ENCODE measurements at regions not wholly inside any gene's neighbourhood (a gene's known extent, or its start where the extent isn't known, plus 50 kb on each side); places are given as distances from the start of the nearest gene placed in this dataset.

DNA sequence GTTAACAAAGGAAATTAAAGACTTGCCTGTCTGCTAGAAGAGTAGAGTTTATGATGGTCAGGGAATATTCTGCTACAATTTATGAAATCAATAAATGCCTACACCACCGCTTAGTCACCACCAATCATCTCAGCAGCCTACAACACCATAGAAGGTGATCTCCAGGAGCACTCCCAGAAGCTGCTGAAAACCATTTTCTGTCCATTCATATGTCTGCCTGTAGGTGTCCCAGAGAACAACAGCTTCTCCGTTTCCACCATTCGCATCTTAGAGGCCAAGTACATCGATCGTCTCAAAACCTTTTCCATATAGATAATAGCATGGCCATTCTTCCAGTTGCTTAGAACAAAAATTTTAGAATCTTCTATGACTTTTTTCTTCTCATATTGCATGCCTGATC is 303.4 kb downstream of the KCNC2 start:
- no peak for DNase-seq (ENCODE audit: low spot score)

DNA sequence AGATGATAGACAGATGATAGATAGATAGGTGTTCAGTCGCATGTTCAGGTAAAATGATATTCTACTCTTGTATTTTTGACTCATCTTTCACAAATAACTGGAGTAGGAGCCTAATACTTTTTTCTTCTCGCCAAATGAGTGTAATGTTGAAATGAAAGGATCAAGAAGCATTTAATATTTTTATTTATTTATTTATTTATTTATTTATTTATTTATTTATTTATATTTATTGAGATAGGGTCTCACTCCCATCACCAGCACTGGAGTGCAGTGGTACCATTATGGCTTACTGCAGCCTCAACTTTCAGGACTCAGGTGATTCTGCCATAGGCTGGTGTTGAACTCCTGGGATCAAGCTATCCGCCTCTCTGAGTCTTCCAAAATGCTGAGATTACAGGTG is 298.8 kb downstream of the KCNC2 start:
- DNase-seq (ENCODE audit: low spot score), result no peak

DNA sequence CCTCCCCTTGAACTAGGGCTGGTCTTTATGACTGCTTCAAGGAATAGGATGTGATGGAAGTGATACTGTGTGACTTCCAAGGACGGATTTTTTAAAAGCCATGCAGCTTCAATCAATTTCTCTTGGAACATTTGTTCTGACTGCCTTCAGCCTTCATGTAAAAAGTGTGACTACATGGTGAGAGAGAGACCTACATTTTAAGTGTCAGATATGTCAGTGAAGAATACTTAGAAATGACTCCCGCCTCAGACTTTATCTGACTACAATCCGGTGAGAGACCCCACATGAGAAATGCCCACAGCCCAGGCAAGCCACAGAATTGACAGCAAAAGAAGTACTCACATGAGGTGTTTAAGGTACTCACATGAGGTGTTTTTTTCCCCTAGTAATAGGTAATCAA is 295.3 kb downstream of the KCNC2 start:
- no peak for DNase-seq (ENCODE audit: low spot score)

DNA sequence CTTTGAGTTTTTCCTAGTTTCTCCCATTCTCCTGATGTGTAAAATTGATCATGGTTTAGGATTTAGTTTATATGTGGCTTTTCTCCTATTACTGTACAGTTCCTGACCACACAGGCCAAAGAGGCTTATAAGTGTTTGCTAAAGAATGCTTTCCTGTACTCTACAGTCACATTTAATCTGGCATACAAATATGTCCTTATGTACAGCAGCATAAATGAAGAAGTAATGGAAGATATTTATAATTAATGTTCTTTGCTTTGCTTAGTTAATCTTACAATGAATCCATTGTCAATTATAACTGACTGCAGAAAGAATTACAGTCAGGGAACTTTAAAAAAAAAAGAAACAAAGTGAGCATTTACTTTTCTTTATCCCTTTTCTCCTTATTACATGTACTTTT is 293.9 kb downstream of the KCNC2 start:
- DNase-seq (ENCODE audit: low spot score), result no peak

DNA sequence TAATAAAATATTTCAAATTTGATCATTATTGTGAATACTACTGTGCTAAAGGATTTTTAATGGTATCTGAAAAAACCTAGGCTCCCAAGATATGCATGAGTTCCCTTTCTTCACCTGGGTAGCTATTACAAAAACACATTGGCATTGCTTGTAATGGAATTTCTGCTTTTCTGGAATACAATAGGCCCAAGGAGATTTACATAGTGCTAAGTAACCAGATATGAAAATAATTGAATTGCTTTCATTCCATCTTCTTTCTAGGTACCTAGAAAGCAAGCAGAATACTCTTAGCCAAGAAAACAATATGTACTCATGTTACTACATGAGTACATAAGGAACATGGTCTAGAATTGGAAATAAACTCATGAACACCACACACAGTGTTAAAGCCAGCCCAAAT is 291.9 kb downstream of the KCNC2 start:
- no peak for DNase-seq (ENCODE audit: low spot score)

DNA sequence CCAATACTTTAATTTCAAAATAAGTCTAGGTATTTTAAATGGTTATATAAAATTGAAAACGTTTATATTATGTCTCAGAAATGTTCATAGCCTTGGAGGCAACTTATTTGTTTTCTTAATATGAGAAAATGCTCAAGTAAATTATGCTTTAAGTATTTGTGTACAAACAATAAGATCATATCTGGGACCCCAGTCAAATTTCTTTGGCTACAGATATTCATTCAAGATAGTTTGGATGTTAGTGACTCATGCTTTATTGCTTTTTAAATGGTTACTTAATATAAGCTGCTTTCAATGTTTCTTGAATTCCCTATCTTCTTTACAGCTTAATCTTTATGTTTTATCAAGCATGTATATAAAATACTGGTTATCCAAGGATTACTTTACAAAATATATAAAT is 291.3 kb downstream of the KCNC2 start:
- no peak for DNase-seq (ENCODE audit: low spot score)

DNA sequence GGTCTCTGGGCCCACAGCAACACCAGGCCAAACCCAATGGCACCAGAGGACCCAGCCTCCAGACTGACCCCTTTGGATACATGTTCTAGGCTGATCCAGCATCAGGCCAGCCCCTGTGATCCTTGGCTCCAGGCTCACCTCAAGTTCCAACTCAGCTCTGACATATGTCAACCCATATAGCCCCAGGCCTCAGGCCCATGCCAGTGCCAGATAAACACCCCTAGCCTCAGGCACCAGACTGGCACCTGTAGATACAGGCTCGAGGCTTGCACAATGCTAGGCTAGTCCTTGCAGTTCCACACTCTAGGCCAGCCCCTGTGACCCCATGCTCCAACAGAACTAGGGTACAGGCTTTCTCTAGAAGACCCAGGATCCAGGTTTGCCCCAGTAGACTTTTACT is 287.5 kb downstream of the KCNC2 start:
- no peak for DNase-seq (ENCODE audit: low spot score)

DNA sequence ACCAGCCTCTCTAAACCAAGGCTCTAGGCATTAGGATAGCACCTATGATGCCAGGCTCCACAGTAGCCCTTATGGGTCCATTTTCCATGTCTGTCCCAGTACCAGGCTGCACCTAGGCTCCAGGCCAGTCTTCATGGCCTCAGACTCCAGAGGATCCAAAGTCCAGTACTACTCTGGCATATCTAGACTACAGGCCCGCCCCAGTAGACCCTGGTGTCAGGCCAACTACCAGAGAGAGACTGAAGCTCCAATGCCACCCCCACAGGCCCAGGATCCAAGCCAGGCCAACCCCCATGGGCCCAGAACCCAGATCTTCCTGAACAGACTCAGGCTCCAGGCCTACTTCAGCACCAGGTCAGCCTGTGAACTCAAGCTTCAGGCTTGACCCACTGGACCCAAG is 287.0 kb downstream of the KCNC2 start:
- DNase-seq (ENCODE audit: low spot score), result no peak

DNA sequence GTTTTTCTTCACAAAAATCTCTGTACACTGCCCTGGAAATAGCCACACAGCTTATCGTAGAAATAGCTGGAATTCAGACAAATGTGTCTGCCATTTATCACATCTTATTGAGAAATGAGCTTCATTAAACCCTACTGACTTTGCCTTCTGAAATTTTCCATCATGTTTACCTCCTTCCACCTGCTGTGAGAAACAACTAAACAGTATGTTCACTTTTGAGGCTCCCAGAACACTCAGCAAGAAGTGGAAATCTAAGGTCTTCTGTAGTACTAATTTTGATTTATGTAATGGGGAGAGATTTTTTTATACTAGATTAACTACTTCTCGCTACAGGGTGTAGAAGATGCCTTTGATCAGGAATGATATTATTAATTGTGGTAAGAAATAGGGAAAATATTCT is 268.0 kb downstream of the KCNC2 start:
- DNase-seq (ENCODE audit: low spot score), result no peak

DNA sequence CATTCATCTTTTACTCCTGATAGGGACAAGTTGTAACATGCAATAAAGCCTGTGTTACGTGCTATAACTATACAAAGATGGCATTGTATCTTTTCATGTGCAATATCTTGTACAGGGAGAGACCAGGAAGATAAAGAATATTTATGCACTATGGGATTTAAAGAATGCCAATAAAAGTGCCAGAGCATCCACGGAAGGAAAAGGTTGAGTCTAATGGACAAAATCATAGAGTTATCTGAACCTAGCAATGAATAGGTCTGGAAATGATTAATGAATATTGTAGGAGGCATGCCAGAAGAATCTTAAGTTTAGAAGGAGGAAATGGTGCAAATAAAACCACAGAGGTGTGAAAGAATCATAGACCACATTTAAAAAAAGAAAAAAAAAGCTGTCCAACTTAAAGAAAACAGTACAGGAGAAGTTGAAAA is 263.9 kb downstream of the KCNC2 start:
- DNase-seq (ENCODE audit: low spot score), result no peak

DNA sequence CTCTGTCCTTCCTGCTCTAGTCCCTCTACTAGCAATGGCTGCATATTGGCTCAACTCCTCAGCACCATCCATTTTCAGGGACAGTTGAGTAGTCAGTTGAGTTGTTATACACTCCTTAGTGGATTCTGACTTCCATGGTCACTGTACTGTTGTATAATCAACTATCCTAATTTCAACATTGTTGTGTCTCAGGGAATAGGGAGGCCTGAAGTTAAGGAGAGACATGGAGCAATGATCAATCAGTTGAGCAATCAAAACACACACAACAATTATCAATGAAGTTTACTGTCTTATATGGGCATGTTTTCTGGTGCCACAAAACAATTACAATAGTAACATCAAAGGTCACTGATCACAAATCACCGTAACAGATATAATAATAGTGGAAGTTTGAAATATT is 255.9 kb downstream of the KCNC2 start:
- no peak for DNase-seq (ENCODE audit: low spot score)

DNA sequence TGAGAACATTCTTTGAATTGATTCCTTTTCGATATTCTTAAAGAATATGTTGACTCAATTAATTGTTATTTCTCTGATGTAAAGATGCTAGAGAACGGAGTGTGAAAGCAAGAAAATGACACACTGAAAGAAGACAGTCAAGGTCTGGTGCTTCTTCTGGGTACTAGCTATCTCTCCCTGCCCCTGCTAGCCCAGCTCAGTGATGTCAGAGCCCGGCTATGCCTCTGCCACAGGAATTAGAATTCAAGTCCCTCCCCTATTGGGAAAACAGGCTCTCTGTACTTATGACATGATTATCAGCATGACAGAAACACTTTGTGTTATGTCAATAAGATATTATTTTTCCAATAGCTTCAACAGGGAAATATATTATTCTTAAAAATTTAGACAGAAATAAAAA is 252.4 kb downstream of the KCNC2 start:
- DNase-seq (ENCODE audit: low spot score), result no peak

DNA sequence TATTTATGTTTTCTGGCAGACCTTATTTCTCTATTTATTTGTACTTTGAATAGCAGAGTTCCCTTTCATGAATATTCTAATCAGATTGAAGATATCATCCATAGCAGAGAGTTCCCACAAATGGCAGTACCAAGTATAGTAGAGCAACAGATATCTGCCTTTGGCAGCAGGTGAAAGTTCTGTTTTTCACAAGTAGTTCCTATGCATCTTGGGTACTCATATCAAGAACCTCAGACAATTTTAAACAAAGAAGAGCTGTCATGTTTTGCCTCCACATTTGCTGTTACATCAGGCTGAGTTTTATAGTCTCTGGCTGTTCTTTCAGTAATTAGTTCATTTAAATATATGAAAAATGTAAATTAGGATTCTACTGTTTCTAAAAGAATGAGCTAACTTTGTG is 252.0 kb downstream of the KCNC2 start:
- no peak for DNase-seq (ENCODE audit: low spot score)

DNA sequence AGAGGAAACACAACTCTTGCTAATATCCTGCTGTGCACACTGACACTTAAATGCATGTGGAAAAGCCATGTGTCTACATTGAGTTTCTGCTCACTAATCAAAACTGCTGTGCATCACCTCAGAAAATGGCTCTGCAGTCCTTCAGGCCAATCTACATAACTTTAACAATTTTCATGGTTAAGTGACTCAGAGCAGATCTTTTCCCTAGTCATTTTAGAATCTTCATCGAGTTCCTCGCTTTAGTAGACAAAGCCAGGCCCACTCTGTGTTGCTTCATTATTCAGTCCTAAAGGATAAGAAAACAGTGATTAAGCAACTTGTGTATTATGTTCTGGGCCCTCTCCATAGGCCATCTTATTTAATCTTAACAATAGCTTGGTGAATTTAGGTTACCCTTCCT is 250.0 kb downstream of the KCNC2 start:
- DNase-seq (ENCODE audit: low spot score), result no peak

DNA sequence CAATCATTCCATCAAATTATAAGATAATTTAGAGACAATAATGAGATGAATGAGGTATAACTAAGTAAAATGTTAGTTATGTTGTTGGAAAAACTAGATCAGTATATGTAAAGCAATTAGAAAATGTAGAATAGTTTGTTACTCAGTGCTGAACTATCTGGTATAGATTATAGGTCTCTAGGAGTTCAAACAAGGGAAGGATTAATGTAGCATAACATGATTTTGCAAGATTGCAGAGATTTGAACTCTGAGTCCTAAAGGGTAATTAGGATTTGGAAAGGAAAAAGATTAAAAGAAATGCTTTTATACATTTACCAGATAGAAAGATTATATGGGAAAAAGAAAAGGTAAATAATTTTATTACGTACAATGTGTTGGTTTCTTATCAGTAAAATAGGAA is 246.3 kb downstream of the KCNC2 start:
- DNase-seq (ENCODE audit: low spot score), result no peak

DNA sequence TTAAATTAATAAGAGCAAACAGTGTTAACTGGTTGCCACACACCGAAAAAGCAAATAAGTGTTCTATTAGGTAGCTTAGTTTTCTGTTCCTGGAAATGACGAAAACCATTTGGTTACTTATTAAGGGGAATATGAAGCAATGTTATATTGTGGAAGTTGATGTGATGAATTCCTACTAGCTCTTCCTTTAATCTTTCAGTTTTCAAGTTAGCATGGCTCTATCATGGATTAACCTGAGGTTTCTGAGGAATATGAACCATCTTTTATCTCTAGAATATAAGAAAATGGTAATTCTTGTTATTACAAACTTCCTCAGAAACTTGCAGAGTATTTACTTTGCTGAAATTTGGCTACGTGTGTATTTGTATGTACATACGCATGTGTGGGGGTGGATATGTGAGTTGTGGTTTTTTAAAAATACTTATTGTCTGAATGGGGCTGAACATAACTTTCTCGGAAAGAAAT is 245.7 kb downstream of the KCNC2 start:
- no peak for DNase-seq (ENCODE audit: low spot score)

DNA sequence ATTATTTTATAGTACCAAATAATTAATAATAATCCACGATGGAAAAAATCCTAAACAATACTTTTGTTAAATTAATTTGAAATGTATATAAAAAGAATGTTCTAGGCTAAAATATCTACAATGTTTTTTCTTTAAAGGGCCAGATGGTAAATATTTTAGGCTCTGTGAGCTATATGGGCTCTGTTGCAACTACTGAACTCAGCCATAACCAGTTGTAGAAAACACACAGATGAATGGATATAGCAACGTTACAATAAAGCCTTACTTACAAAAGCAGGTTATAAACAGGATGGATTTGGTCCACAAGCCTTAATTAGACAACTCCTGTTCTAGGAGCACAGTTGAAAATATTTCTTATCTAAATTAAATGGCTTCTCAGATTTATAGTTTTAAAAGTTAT is 245.2 kb downstream of the KCNC2 start:
- DNase-seq (ENCODE audit: low spot score), result no peak

DNA sequence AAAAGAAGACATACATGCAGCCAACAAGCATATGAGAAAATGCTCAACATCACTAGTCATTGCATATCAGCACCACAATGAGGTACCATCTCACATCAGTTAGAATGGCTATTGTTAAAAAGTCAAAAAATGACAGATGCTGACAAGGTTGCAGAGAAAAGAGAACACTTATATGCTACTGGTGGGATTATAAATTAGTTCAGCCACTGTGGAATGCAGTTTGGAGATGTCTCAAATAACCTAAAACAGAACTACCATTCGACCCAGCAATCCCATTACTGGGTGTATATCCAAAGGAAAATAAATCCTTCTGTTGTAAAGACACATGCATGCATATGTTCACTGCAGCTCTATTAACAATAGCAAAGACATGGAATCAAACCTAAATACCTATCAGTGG is 238.4 kb downstream of the KCNC2 start:
- DNase-seq (ENCODE audit: low spot score), result no peak

DNA sequence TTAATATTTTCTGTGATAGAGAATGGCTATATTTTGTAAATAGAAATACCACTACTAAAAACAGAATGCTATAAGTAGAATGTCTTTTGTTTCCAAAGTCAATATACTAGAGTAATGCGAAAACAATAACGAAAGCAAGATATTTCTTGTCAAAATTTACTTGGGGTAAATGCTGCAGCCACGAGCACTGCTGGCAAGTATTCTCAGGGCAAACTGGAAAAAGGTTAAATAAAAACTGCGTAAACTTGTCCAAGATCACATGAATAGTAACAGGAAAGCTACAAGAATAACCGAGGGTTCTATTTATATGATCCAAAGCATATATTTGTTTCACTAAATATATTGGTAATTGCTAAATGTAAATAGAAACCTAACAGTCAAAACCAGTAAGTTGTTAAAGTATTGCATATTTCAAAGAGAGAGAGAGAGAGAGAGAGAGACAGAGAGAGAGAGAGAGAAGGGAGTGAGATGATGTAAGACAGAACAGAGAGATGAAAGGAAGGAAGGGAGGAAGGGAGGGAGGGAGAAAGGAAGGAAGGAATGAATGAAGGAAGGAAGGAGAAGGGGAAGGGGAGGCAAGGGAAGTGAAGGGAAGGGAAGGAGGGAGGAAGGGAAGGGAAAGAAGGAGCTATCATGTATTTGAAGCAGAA is 231.7 kb downstream of the KCNC2 start:
- DNase-seq (ENCODE audit: low spot score), result no peak

DNA sequence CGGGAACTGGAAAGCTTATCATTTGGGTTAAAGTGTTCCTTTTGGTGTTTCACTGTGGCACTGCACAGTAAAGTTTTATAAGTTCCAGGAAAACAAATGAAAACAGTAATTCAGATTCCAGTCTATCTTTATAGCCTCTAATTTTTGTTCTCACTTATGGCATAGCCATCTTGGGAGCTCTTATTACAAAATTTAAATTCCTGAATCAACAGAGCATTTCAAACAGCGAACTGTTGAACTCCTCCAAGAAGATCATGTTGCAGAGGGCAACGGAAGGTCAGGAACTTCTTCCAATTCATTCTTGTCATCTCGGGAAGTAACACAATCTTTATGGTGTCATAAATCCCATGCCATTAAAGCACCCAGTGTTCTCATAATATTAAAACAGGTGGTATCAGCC is 229.1 kb downstream of the KCNC2 start:
- DNase-seq (ENCODE audit: low spot score), result no peak

DNA sequence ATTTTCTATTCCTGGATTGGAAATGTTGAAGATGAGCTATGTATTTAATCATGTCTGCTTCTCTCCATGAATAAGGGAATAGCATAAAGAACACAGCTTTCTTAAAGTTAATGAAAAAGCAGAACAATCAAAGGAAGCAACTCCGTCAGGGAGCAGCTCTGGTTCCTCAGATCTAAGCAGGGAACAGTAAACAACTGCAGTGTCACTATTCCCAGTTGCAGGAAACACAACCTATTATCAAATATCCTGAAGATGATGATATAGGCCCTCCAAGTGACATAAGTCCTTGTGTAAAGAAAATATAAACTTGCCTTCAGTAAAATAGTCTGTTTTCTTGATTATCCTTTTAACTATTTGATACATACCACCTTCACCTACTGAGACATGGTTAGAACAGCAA is 228.1 kb downstream of the KCNC2 start:
- DNase-seq (ENCODE audit: low spot score), result no peak

DNA sequence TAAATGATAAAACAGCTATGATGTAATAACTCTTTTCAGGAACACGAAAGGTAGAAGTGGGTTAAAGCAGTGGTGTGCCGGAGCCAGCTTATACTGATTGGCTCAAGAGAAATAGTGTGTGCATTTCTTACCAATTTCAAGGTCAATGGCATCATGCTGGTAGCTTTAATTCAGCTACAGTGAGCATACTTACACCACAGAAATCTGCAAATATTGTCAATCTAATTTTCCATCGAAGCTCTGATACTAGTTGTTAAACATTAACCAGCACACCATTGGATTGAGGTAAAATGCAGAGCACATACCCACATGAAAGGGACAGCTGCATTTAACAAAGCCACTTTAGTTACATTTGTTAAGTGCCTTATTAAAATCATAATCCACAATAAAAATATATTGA is 225.7 kb downstream of the KCNC2 start:
- DNase-seq (ENCODE audit: low spot score), result no peak

DNA sequence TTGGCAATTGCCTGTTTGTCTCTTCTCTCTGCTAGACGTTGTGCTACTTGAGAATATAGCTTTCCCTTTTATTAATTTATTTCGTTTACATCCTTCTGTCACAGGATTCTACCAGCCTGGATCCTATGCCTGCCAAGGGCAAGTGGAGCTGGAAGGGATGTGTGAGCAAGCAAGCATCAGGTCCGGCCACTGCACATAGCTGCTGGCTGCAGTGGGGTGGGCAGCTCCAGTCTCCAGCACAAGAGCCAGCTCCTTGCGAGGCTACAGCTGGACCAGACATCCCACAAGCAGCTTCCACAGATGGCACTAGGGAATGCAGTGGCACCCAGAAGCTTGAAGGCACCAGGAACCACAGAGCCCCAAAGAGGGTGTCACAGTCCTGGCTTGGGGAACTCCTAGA is 225.0 kb downstream of the KCNC2 start:
- DNase-seq (ENCODE audit: low spot score), result no peak

DNA sequence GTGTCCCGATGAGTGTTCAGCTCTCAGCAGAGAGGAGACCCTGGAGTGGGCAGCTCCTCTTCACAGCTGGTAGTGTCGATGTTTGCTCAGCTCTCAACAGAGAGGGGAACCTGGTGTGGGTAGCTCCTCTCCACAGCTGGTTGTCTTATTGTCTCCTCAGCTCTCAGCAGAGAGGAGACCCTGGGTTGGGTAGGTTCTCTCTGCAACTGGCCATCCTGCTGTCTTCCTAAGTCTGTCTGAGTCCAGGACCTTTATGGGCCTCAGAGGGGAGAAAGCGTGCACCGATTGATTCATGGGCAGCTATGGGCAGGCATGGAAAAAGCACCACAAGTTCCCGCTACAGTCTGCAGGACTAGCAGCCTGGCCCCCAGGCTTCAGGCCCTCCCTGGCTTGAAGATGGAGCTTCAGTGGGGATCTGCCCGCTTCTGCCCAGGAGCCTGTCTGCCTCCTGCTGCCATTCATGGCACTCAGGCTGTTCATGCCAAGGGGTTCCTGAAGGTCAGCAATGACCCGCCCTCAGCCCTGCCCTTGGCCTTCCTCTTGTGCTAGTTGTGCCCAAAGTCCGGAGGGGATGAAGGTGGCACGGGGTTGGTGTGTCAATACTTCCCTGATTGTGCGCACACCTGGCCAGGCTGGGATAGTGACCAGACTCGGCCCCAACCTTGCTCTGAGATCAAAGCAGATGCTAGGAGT is 224.2 kb downstream of the KCNC2 start:
- DNase-seq (ENCODE audit: low spot score), result no peak

All from mucosa of gallbladder (tissue), 1 donor.